AG04450 (cell line): ENCODE measurements at regions not wholly inside any gene's neighbourhood (a gene's known extent, or its start where the extent isn't known, plus 50 kb on each side); places are given as distances from the start of the nearest gene placed in this dataset.
"Not testable (repeated sequence)": the region's sequence is repeated elsewhere in the genome, so short reads cannot be mapped to it uniquely, and the experiment has no call there.

Experiments
- CTCF ChIA-PET: fragments of 300-600, 350-600 bp; formaldehyde crosslinking; extraction: SDS; loops from one replicate; lab custom pipeline; 2022; ENCODE audit warnings: antibody characterized with exemption, inconsistent platforms; lab: Charles Lee
- POLR2A ChIA-PET: fragments of 350-600 bp; formaldehyde crosslinking; extraction: SDS; loops from one replicate; lab custom pipeline; 2021; ENCODE audit warnings: antibody characterized with exemption, inconsistent platforms; lab: Yijun Ruan, JAX
- DNase-seq: peaks from one replicate; pipeline ENCODE4 v3.0.0-alpha.2; 2011; ENCODE audit warnings: low read depth, low spot score
- H3K27ac ChIP-seq: one replicate; pipeline ENCODE4 v1.5.1; 2012; ENCODE audit warnings: low read depth, low read length, control low read depth
- H3K27me3 ChIP-seq: one replicate; pipeline ENCODE4 v1.6.0; 2012; ENCODE audit warnings: low read length; ENCODE audit not compliant: control insufficient read depth, insufficient read depth
- H3K4me3 ChIP-seq: 2 replicates; pipeline ENCODE4 v1.5.1; 2011; ENCODE audit warnings: mild to moderate bottlenecking, low read depth, low read length, control low read depth
- H3K9me3 ChIP-seq: 2 replicates; pipeline ENCODE4 v1.5.1; 2012; ENCODE audit warnings: low read length; ENCODE audit not compliant: control insufficient read depth, insufficient read depth
- TF ChIP-seq, protein P1 (sequence below): IDR thresholded peaks from 2 replicates; pipeline ENCODE4 v1.5.1; 2011; ENCODE audit warnings: low read depth, low read length, control low read depth, inconsistent platforms

DNA sequence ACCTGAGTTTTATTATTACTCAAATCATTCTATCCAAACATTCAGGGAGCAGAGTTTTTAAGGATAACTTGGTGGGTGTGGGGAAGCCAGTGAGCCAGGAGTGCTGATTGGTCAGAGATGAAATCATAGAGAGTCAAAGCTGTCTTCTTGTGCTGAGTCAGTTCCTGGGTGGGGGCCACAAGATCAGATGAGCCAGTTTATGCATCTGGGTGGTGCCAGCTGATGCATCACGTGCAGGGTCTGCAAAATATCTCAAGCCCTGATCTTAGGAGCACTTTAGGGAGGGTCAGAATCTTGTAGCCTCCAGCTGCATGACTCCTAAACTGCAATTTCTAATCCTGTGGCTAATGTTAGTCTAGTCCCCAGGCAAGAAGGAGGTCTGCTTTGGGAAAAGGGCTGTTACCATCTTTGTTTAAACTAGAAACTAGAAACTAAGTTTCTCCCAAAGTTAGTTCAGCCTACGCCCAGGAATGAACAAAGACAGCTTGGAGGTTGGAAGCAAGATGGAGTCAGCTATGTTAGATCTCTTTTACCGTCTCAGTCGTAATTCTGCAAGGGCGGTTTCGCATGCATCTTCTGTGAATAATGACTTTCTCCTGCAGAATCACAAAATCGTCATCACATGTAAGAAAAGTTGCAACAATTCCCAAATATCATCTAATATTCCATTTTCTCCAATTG, 97.5 kb downstream of the ZNF664 start:
- not testable (repeated sequence) for H3K27ac ChIP-seq

DNA sequence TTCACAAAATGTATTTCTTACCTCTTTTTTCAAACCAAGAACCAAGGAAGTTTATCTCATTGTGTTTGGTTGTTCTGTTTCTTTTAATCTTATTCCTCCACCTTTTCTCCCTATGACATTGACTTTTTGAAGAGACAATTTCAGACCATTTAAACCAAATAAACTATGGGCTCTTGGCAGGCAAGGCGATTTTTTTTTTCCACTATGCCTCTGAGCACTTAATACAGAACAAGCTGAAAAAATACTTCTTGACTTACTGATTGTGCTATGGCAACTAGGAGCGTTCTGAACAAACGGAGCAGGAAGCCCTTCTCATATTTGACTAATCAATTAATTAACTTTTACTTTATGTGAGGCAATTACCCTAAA, 98.0 kb downstream of the ZNF664 start:
- TF ChIP-seq, protein P1, sequence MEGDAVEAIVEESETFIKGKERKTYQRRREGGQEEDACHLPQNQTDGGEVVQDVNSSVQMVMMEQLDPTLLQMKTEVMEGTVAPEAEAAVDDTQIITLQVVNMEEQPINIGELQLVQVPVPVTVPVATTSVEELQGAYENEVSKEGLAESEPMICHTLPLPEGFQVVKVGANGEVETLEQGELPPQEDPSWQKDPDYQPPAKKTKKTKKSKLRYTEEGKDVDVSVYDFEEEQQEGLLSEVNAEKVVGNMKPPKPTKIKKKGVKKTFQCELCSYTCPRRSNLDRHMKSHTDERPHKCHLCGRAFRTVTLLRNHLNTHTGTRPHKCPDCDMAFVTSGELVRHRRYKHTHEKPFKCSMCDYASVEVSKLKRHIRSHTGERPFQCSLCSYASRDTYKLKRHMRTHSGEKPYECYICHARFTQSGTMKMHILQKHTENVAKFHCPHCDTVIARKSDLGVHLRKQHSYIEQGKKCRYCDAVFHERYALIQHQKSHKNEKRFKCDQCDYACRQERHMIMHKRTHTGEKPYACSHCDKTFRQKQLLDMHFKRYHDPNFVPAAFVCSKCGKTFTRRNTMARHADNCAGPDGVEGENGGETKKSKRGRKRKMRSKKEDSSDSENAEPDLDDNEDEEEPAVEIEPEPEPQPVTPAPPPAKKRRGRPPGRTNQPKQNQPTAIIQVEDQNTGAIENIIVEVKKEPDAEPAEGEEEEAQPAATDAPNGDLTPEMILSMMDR: no peak
- CTCF ChIA-PET: interaction anchor here (0.7 kb wide), 1 partner anchor 68 kb away, joined by 3 read pairs; no protein-coding TSS in a partner anchor

More for the DNA sequence above, 97.5 kb downstream of the ZNF664 start:
- CTCF ChIA-PET, H3K9me3 ChIP-seq, H3K27me3 ChIP-seq, H3K4me3 ChIP-seq, DNase-seq, POLR2A ChIA-PET: not testable (repeated sequence)

DNA sequence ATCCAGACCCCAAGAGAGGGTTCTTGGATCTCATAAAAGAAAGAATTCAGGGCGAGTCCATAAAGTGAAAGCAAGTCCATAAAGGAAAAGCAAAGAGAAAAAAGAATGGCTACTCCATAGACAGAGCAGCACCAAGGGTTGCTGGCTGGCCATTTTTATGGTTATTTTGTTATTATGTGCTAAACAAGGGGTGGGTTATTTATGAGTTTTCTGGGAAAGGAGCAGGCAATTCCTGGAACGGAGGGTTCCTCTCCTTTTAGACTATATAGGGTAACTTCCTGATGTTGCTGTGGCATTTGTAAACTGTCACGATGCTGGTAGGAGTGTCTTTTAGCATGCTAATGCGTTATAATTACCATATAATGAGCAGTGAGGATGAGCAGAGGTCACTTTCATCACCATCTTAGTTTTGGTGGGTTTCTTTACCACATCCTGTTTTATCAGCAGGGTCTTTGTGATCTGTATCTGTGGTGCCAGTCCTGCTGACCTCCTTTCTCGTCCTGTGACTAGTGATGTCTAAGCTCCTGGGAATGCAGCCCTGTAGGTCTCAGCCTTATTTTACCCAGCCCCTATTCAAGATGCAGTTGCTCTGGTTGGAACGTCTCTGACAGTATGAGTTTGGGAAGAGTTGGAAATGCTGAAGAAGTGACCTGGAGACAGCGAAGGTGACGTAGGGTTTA, 100.5 kb downstream of the ZNF664 start:
- DNase-seq: no peak
- TF ChIP-seq, protein P1: no peak
- no peaks in the 10 kb centered on the region for H3K9me3 ChIP-seq
- no peak overlapping the region for H3K4me3 ChIP-seq
- H3K27me3 ChIP-seq: peaks cover 8% of the 10 kb centered on the region
- ChIA-PET CTCF (no interaction called here), POLR2A (no interaction called here)
- no peak overlapping the region for H3K27ac ChIP-seq

More for the DNA sequence above, 98.0 kb downstream of the ZNF664 start:
- no peak overlapping the region for H3K27ac ChIP-seq
- H3K4me3 ChIP-seq: no peak overlapping the region
- POLR2A ChIA-PET: no interaction called here
- H3K27me3 ChIP-seq: peaks cover 5% of the 10 kb centered on the region
- no peak for DNase-seq
- H3K9me3 ChIP-seq: peaks cover 7% of the 10 kb centered on the region

DNA sequence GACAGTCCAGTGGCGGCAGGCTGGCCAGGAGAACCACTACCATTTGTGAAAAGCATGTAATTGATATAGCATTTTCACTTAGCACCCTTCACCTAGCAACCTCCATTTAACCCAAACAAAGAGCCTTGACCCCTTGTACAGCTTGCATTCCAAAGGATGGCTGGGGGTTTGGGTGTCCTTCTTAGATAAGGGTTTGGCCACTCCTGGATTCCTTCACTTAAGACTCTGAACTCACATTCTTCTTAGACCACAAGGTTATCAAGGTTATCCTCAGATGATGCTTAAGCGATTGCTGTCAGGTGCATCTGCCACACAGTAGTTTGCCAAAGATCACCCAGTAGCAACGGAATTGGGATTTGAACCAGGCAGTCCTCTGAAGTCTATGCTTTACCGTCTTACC, 102.8 kb downstream of the ZNF664 start:
- H3K27ac ChIP-seq: no peak overlapping the region
- no peak overlapping the region for H3K4me3 ChIP-seq
- TF ChIP-seq, protein P1: no peak
- H3K27me3 ChIP-seq: peaks cover 10% of the 10 kb centered on the region
- no peaks in the 10 kb centered on the region for H3K9me3 ChIP-seq
- DNase-seq: no peak
- CTCF ChIA-PET: no interaction called here
- POLR2A ChIA-PET: no interaction called here

DNA sequence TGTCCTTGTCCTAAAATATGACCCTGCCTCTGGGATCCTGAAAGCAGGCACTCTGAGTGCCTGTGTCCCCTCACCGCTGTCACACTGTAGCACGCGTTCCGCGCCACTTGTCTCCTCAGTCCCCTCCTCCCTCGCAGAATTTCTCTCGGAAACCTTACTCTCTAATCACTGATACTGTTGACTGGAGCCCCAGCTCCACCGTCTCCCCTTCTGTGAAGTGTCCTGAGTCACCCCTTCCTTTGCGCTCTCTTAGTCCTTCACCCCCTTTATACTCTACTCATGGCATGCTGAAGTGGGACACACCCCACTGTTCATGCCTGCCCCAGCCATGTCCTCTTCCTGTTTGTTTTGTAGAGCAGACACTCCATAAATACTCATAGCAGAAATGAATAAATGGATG, 104.7 kb downstream of the ZNF664 start:
- no peaks in the 10 kb centered on the region for H3K9me3 ChIP-seq
- CTCF ChIA-PET: no interaction called here
- peaks cover 10% of the 10 kb centered on the region for H3K27me3 ChIP-seq
- POLR2A ChIA-PET: no interaction called here
- DNase-seq: no peak
- no peak overlapping the region for H3K4me3 ChIP-seq
- TF ChIP-seq, protein P1: no peak
- H3K27ac ChIP-seq: no peak overlapping the region
